NCI-H187 (cell line): ENCODE measurements at regions not wholly inside any gene's neighbourhood (a gene's known extent, or its start where the extent isn't known, plus 50 kb on each side); places are given as distances from the start of the nearest gene placed in this dataset.

Source experiments
- DNase-seq, 2 experiments: peaks; one replicate each; lab custom pipeline; 2025; lab: John Stamatoyannopoulos, UW

GRCh38 chr4:179415847-179416223 lies 1973.6 kb upstream of the AGA start:
- DNase-seq = no peak

- no peak for DNase-seq
These were observed 1975.1 kb upstream of the AGA start for GRCh38 chr4:179417357-179417756.

- no peak for DNase-seq
These were observed 1995.7 kb upstream of the AGA start for GRCh38 chr4:179437962-179438361.

GRCh38 chr4:179441596-179441995 lies 1999.4 kb upstream of the AGA start:
- DNase-seq = no peak

- no peak for DNase-seq
These were observed 2005.1 kb upstream of the AGA start for GRCh38 chr4:179447308-179447707.

- no peak for DNase-seq
These were observed 2023.0 kb upstream of the AGA start for GRCh38 chr4:179465131-179465797.

GRCh38 chr4:179467878-179468277 lies 2025.6 kb upstream of the AGA start:
- DNase-seq = no peak

GRCh38 chr4:179472164-179472563 lies 2029.9 kb upstream of the AGA start:
- DNase-seq = no peak

- DNase-seq = no peak
These were observed 2036.4 kb upstream of the AGA start for GRCh38 chr4:179478608-179479007.

- no peak for DNase-seq
These were observed 2043.5 kb upstream of the AGA start for GRCh38 chr4:179485781-179486180.

- no peak for DNase-seq
These were observed 2044.5 kb upstream of the AGA start for GRCh38 chr4:179486570-179487335.

GRCh38 chr4:179492260-179493080 lies 2050.2 kb upstream of the AGA start:
- DNase-seq = no peak

GRCh38 chr4:179503976-179504375 lies 2061.7 kb upstream of the AGA start:
- no peak for DNase-seq

- DNase-seq = no peak
These were observed 2067.3 kb upstream of the AGA start for GRCh38 chr4:179509489-179509888.

- DNase-seq = no peak
These were observed 2079.7 kb upstream of the AGA start for GRCh38 chr4:179521952-179522351.

GRCh38 chr4:179530958-179531357 lies 2088.7 kb upstream of the AGA start:
- DNase-seq = no peak

- no peak for DNase-seq
These were observed 2094.5 kb upstream of the AGA start for GRCh38 chr4:179536694-179537093.

- DNase-seq = no peak
These were observed 2097.4 kb upstream of the AGA start for GRCh38 chr4:179539641-179540040.

GRCh38 chr4:179543771-179544170 lies 2101.5 kb upstream of the AGA start:
- DNase-seq = no peak

GRCh38 chr4:179544496-179544895 lies 2102.3 kb upstream of the AGA start:
- DNase-seq = no peak

GRCh38 chr4:179552131-179552530 lies 2109.9 kb upstream of the AGA start:
- no peak for DNase-seq

- DNase-seq = no peak
These were observed 2121.5 kb upstream of the AGA start for GRCh38 chr4:179563741-179564140.

GRCh38 chr4:179569549-179569948 lies 2127.3 kb upstream of the AGA start:
- DNase-seq = no peak
